RWPE2 (cell line): ENCODE measurements at regions not wholly inside any gene's neighbourhood (a gene's known extent, or its start where the extent isn't known, plus 50 kb on each side); places are given as distances from the start of the nearest gene placed in this dataset.
"Not testable (repeated sequence)": the region's sequence is repeated elsewhere in the genome, so short reads cannot be mapped to it uniquely, and the experiment has no call there.

Experiments
- ATAC-seq: fragments of 200-7000 bp; cut with Tn5 transposase; 3 replicates; pipeline ENCODE4 v1.9.1; 2021; ENCODE audit warnings: low read depth
- DNase-seq: peaks from one replicate; pipeline ENCODE4 v3.0.0-alpha.2; 2020; ENCODE audit warnings: low spot score
- H3K27ac ChIP-seq: fragments of 450-650 bp; 2 replicates; pipeline ENCODE4 v1.5.1; 2017; ENCODE audit warnings: mild to moderate bottlenecking; ENCODE audit not compliant: poor library complexity, severe bottlenecking
- H3K27me3 ChIP-seq: fragments of 250-450 bp; sonication (Bioruptor Pico); 2 replicates; pipeline ENCODE4 v1.5.1; 2021; ENCODE audit warnings: mild to moderate bottlenecking, moderate library complexity; ENCODE audit not compliant: insufficient read depth, poor library complexity, severe bottlenecking
- H3K36me3 ChIP-seq: fragments of 250-450 bp; sonication (Bioruptor Pico); 2 replicates; pipeline ENCODE4 v1.5.1; 2020; ENCODE audit warnings: low read depth, mild to moderate bottlenecking, moderate library complexity
- H3K4me1 ChIP-seq: fragments of 250-450 bp; sonication (Bioruptor Pico); 2 replicates; pipeline ENCODE4 v1.5.1; 2021; ENCODE audit warnings: mild to moderate bottlenecking, moderate library complexity; ENCODE audit not compliant: insufficient read depth, poor library complexity, severe bottlenecking
- H3K4me3 ChIP-seq: fragments of 250-450 bp; sonication (Bioruptor Pico); 2 replicates; pipeline ENCODE4 v1.5.1; 2021; ENCODE audit warnings: mild to moderate bottlenecking, moderate library complexity; ENCODE audit not compliant: severe bottlenecking
- H3K9me3 ChIP-seq: fragments of 250-450 bp; sonication (Bioruptor Pico); 2 replicates; pipeline ENCODE4 v1.5.1; 2021; ENCODE audit warnings: mild to moderate bottlenecking, moderate library complexity; ENCODE audit not compliant: severe bottlenecking

- H3K36me3 ChIP-seq, H3K27me3 ChIP-seq, H3K27ac ChIP-seq, H3K4me3 ChIP-seq, H3K9me3 ChIP-seq, H3K4me1 ChIP-seq, DNase-seq, ATAC-seq: not testable (repeated sequence)
Observed at GRCh38 chr21:9788281-9788680, 733.1 kb upstream of the TPTE start.

GRCh38 chr21:9790354-9790753, 731.0 kb upstream of the TPTE start:
- DNase-seq, H3K27ac ChIP-seq, H3K4me3 ChIP-seq, H3K4me1 ChIP-seq, H3K36me3 ChIP-seq, ATAC-seq, H3K27me3 ChIP-seq, H3K9me3 ChIP-seq: not testable (repeated sequence)

GRCh38 chr21:9791453-9791852, 729.9 kb upstream of the TPTE start:
- H3K4me1 ChIP-seq, H3K36me3 ChIP-seq, H3K4me3 ChIP-seq, H3K9me3 ChIP-seq, H3K27me3 ChIP-seq, H3K27ac ChIP-seq, DNase-seq, ATAC-seq: not testable (repeated sequence)

GRCh38 chr21:9795291-9795690, 726.1 kb upstream of the TPTE start:
- H3K27me3 ChIP-seq, ATAC-seq, H3K9me3 ChIP-seq, DNase-seq, H3K36me3 ChIP-seq, H3K27ac ChIP-seq, H3K4me1 ChIP-seq, H3K4me3 ChIP-seq: not testable (repeated sequence)

GRCh38 chr21:9796293-9796692, 725.1 kb upstream of the TPTE start:
- H3K4me1 ChIP-seq, H3K36me3 ChIP-seq, H3K9me3 ChIP-seq, H3K4me3 ChIP-seq, H3K27me3 ChIP-seq, ATAC-seq, H3K27ac ChIP-seq, DNase-seq: not testable (repeated sequence)

- H3K4me3 ChIP-seq, H3K27me3 ChIP-seq, H3K27ac ChIP-seq, DNase-seq, H3K9me3 ChIP-seq, H3K36me3 ChIP-seq, ATAC-seq, H3K4me1 ChIP-seq: not testable (repeated sequence)
Observed at GRCh38 chr21:9807675-9808074, 713.7 kb upstream of the TPTE start.

GRCh38 chr21:9811223-9812004, 710.0 kb upstream of the TPTE start:
- not testable (repeated sequence) for H3K4me1 ChIP-seq, H3K27me3 ChIP-seq, H3K9me3 ChIP-seq, ATAC-seq, H3K27ac ChIP-seq, H3K36me3 ChIP-seq, H3K4me3 ChIP-seq
- DNase-seq = peak; percentile 25

GRCh38 chr21:9812507-9812906, 708.9 kb upstream of the TPTE start:
- not testable (repeated sequence) for H3K4me1 ChIP-seq, H3K27me3 ChIP-seq, H3K9me3 ChIP-seq, DNase-seq, H3K36me3 ChIP-seq, H3K4me3 ChIP-seq, H3K27ac ChIP-seq, ATAC-seq

GRCh38 chr21:9813894-9814814, 707.2 kb upstream of the TPTE start:
- H3K4me3 ChIP-seq, H3K36me3 ChIP-seq, H3K9me3 ChIP-seq, ATAC-seq, H3K27ac ChIP-seq, H3K27me3 ChIP-seq, H3K4me1 ChIP-seq: not testable (repeated sequence)
- DNase-seq = peak; percentile 74

- ATAC-seq, H3K4me3 ChIP-seq, DNase-seq, H3K27me3 ChIP-seq, H3K36me3 ChIP-seq, H3K9me3 ChIP-seq, H3K4me1 ChIP-seq, H3K27ac ChIP-seq: not testable (repeated sequence)
Observed at GRCh38 chr21:9815181-9815789, 706.1 kb upstream of the TPTE start.

GRCh38 chr21:9816734-9817334, 704.5 kb upstream of the TPTE start:
- not testable (repeated sequence) for DNase-seq, H3K9me3 ChIP-seq, ATAC-seq, H3K36me3 ChIP-seq, H3K4me3 ChIP-seq, H3K27me3 ChIP-seq, H3K27ac ChIP-seq, H3K4me1 ChIP-seq
